Uterus (tissue), 3 donors: ENCODE measurements at regions not wholly inside any gene's neighbourhood (a gene's known extent, or its start where the extent isn't known, plus 50 kb on each side); places are given as distances from the start of the nearest gene placed in this dataset.

Experiments used
- DNase-seq, 2 donors: peaks; one replicate each; pipeline ENCODE4 v3.0.0-alpha.2; 2019 to 2020
- H3K27ac ChIP-seq, 2 donors: fragments of 200-600 bp; sonication (generic); 1 replicate in 1 of 2; 2 replicates in 1 of 2; pipeline ENCODE4 v1.5.1; 2016 to 2018
- H3K27me3 ChIP-seq, 2 donors: fragments of 200-600 bp; sonication (generic); one replicate each; pipeline ENCODE4 v1.5.1; 2018 to 2019; ENCODE audit warnings: control low read depth in 1 of 2
- H3K36me3 ChIP-seq, 2 donors: fragments of 200-600 bp; sonication (generic); one replicate each; pipeline ENCODE4 v1.5.1; 2019; ENCODE audit warnings: control low read depth in 1 of 2
- H3K4me1 ChIP-seq, 2 donors: fragments of 200-600 bp; sonication (generic); one replicate each; pipeline ENCODE4 v1.5.1; 2018 to 2019; ENCODE audit warnings: control low read depth in 1 of 2
- H3K4me3 ChIP-seq, 2 donors: fragments of 200-600 bp; sonication (generic); 1 replicate in 1 of 2; 2 replicates in 1 of 2; pipeline ENCODE4 v1.5.1; 2018 to 2019; ENCODE audit warnings: mild to moderate bottlenecking in 1 of 2
- H3K9me3 ChIP-seq, 2 donors: fragments of 200-600 bp; sonication (generic); one replicate each; pipeline ENCODE4 v1.5.1; 2019; ENCODE audit warnings: control low read depth in 1 of 2
- POLR2A ChIP-seq, 2 donors: fragments of 450-650 bp; IDR thresholded peaks; one replicate each; pipeline ENCODE4 v1.6.1; 2016; ENCODE audit warnings: antibody characterized with exemption in 2 of 2, mild to moderate bottlenecking in 1 of 2, moderate library complexity in 1 of 2
- intact Hi-C: fragments of 100-400 bp; cut with DNase I; formaldehyde crosslinking; loops from one replicate; pipeline ENCODE4 v1.15.1; 2023; ENCODE audit warnings: low total_unique reads
- TF ChIP-seq, protein P1 (sequence below), 4 experiments: fragments of 200-600 bp in 2 of 4; fragments of 450-650 bp in 2 of 4; sonication (generic) in 2 of 4; IDR thresholded peaks; one replicate each; pipeline ENCODE4 v1.5.1; 2016 to 2019; ENCODE audit warnings: antibody characterized with exemption in 4 of 4, mild to moderate bottlenecking in 2 of 4, moderate library complexity in 1 of 4
- donor health status: DM: yes; HTN: yes; CAD: no.

DNA sequence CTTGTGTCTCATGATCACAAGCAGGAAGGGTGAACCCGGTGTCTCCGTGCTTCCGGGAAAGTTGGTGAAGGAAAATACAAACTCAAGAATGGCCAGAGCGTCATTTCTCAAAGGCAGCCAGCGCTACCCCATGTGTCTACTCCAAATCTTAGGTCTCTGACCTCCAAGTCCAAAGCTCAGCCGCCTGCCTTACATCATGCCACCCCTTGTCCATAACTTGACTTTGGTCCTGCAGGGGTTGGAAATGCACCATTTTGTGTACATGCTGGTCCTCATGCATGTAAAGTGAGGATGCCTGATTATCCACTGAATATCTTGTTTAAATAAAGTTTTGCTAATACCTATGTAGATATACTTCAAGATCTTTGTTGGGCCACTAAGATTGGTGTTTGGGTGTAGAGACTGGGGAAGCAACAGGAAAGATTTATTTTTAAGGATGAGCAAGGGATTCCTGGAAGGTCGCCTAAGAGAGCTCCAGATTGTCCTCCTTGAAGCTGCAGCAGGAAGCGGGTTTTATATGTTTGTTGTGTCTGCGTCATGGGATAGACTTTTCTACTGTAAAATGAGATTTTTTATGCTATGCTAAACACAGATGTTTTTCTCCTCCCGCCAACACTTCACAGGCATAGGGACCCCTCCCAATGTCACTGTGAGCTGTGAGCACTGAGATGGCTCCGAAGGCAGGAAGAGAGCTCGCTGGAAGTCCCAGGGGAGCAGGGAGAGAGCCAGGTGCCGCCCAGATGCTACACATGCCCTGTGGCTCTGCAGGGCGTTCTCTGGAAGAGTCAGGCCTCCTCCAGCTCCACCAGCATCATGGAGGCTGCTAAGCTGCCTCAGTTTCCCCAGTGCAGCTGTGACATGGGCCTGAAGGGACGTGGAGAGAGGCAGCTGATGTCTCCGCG, 176.2 kb upstream of the HDAC4 start:
- H3K27me3 ChIP-seq = no peaks in the 10 kb centered on the region
- H3K4me3 ChIP-seq = no peak overlapping the region
- intact Hi-C loops = no loop called here
- no peaks in the 10 kb centered on the region for H3K9me3 ChIP-seq
- H3K4me1 ChIP-seq = peaks cover 0 to 2% of the 10 kb centered on the region in 2 donors
- no peak for DNase-seq
- H3K27ac ChIP-seq = no peak overlapping the region
- no peak for TF ChIP-seq POLR2A (IDR thresholded peaks at IDR 0.05)
- TF ChIP-seq, protein P1, sequence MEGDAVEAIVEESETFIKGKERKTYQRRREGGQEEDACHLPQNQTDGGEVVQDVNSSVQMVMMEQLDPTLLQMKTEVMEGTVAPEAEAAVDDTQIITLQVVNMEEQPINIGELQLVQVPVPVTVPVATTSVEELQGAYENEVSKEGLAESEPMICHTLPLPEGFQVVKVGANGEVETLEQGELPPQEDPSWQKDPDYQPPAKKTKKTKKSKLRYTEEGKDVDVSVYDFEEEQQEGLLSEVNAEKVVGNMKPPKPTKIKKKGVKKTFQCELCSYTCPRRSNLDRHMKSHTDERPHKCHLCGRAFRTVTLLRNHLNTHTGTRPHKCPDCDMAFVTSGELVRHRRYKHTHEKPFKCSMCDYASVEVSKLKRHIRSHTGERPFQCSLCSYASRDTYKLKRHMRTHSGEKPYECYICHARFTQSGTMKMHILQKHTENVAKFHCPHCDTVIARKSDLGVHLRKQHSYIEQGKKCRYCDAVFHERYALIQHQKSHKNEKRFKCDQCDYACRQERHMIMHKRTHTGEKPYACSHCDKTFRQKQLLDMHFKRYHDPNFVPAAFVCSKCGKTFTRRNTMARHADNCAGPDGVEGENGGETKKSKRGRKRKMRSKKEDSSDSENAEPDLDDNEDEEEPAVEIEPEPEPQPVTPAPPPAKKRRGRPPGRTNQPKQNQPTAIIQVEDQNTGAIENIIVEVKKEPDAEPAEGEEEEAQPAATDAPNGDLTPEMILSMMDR (IDR thresholded peaks at IDR 0.05) = no peak
- H3K36me3 ChIP-seq = no peaks in the 10 kb centered on the region

DNA sequence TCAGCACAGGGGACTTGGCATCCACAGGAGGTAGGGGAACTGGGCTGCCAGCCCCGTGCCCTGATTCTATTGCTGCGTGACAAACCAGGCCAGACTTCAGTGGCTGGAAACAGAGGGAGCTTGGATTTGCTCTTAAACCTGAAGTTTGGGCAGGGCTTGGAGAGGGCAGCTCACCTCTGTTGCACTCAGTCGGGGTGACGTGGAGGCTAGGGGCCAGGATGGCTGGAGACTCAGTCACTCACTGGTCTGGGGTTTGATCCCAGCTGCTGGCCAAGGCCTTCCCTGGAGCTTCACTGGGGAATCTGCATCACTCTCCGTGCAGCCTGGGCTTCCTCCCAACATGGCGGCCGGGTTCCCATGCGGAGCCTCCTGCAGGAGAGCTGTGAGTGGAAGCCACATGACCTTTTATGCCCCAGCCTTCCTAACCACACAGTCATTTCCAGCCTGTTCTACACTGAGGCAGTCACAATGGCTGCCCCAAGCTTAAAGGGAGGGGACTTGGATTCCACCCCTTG, 175.2 kb upstream of the HDAC4 start:
- H3K4me1 ChIP-seq = peaks cover 0 to 2% of the 10 kb centered on the region in 2 donors
- no peak overlapping the region for H3K4me3 ChIP-seq
- no peak overlapping the region for H3K27ac ChIP-seq
- H3K36me3 ChIP-seq = no peaks in the 10 kb centered on the region
- TF ChIP-seq POLR2A (IDR thresholded peaks at IDR 0.05) = no peak
- TF ChIP-seq, protein P1 (IDR thresholded peaks at IDR 0.05) = no peak
- intact Hi-C loops = no loop called here
- no peaks in the 10 kb centered on the region for H3K9me3 ChIP-seq
- no peak for DNase-seq
- H3K27me3 ChIP-seq = no peaks in the 10 kb centered on the region

DNA sequence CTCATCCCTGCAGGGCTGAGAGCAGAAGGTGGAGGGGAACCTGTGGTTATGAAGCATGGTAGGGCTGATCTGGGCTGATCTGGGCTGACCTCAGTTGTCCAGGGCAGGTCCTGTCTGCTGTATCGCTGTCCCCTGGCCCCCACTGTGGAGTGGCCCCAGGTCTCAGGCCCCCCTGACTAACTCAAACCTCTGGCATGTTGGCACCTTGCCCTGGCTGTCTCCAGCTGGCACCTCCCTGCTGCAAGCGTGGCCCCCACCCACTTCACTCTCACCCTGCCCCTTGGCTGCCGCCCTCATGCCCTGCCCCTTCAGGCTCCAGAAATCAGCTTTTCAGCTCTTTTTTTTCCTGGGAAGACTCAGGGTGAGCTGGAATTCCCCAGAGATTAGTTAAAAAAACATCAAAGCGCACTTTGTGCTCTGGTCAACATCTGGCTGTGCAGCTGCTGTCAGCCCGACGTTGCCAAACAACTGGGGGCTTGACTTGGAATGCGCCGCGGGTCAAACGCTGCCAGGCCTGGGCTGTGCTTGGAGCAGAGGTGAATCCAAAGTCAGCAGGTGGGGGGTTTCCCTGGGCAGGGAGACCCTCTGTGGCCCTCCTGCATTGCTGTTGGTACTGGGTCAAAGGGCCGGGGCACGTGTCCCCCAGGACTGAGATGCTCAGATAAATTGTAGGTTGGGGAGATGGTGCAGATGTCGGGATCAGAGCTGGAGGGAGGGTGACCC, 173.8 kb upstream of the HDAC4 start:
- Histone ChIP-seq H3K9me3 (no peaks in the 10 kb centered on the region), H3K36me3 (no peaks in the 10 kb centered on the region), H3K27me3 (no peaks in the 10 kb centered on the region), H3K4me1 (peaks cover 0 to 2% of the 10 kb centered on the region in 2 donors), H3K4me3 (no peak overlapping the region), H3K27ac (no peak overlapping the region)
- no peak for DNase-seq
- no peak for TF ChIP-seq POLR2A (IDR thresholded peaks at IDR 0.05)
- TF ChIP-seq, protein P1 (IDR thresholded peaks at IDR 0.05) = no peak
- intact Hi-C loops = no loop called here

DNA sequence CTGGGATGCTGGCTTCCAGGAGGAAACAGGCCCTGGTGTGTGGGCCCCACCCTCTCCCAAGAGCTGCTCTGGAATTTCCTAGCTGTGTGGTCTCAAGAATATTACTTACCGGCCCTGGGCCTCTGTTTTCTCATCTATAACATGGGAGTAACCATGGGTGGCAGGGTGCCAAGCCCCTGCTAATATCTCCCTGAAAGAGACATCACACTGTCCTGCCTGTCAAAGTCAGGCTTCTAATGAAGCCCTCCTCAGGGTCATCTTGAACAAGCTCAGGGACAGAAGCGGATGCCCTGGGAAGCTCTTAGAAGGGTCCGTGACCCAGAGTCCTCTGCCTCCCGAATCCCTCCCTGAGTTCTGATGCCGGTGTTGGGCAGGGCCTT, 173.2 kb upstream of the HDAC4 start:
- H3K27me3 ChIP-seq = no peaks in the 10 kb centered on the region
- H3K4me1 ChIP-seq = peaks cover 0 to 2% of the 10 kb centered on the region in 2 donors
- no peak for DNase-seq
- no peaks in the 10 kb centered on the region for H3K9me3 ChIP-seq
- no peak for TF ChIP-seq POLR2A (IDR thresholded peaks at IDR 0.05)
- TF ChIP-seq, protein P1 (IDR thresholded peaks at IDR 0.05) = no peak
- no peak overlapping the region for H3K27ac ChIP-seq
- intact Hi-C loops = no loop called here
- no peak overlapping the region for H3K4me3 ChIP-seq
- no peaks in the 10 kb centered on the region for H3K36me3 ChIP-seq
